GM23338 (cell line): ENCODE measurements at regions not wholly inside any gene's neighbourhood (a gene's known extent, or its start where the extent isn't known, plus 50 kb on each side); places are given as distances from the start of the nearest gene placed in this dataset.

Experiments used
- ATAC-seq: fragments of 200-7000 bp; cut with Tn5 transposase; 3 replicates; pipeline ENCODE4 v1.9.1; 2020
- DNase-seq: peaks from one replicate; pipeline ENCODE4 v3.0.0-alpha.2; 2015; ENCODE audit warnings: low spot score
- H2AFZ ChIP-seq: fragments of 200-600 bp; sonication (generic); 2 replicates; pipeline ENCODE4 v1.8.0; 2016; ENCODE audit warnings: antibody characterized with exemption, mild to moderate bottlenecking, moderate library complexity
- H3F3A ChIP-seq: fragments of 200-600 bp; sonication (generic); replicated peaks from 2 replicates; pipeline ENCODE4 v1.8.0; 2017; ENCODE audit warnings: antibody characterized with exemption, mixed run types, low read depth
- H3K27ac ChIP-seq: fragments of 200-600 bp; sonication (generic); 2 replicates; pipeline ENCODE4 v1.6.1; 2016; ENCODE audit warnings: low read depth
- H3K27me3 ChIP-seq: fragments of 200-600 bp; sonication (generic); 2 replicates; pipeline ENCODE4 v1.8.0; 2016; ENCODE audit warnings: mild to moderate bottlenecking, mixed run types, moderate library complexity; ENCODE audit not compliant: insufficient read depth
- H3K36me3 ChIP-seq: fragments of 200-600 bp; sonication (generic); 2 replicates; pipeline ENCODE4 v1.8.0; 2016; ENCODE audit warnings: mild to moderate bottlenecking; ENCODE audit not compliant: insufficient read depth
- H3K4me1 ChIP-seq: fragments of 200-600 bp; sonication (generic); 2 replicates; pipeline ENCODE4 v1.8.0; 2016; ENCODE audit warnings: mild to moderate bottlenecking, moderate library complexity; ENCODE audit not compliant: insufficient read depth
- H3K4me2 ChIP-seq: fragments of 200-600 bp; sonication (generic); 2 replicates; pipeline ENCODE4 v1.7.1; 2017; ENCODE audit warnings: mixed run types
- H3K4me3 ChIP-seq: fragments of 200-600 bp; sonication (generic); 2 replicates; pipeline ENCODE4 v1.6.1; 2016; ENCODE audit warnings: mixed run types
- H3K79me2 ChIP-seq: fragments of 200-600 bp; sonication (generic); replicated peaks from 2 replicates; pipeline ENCODE4 v1.8.0; 2017; ENCODE audit warnings: mild to moderate bottlenecking; ENCODE audit not compliant: insufficient read depth
- H3K9me2 ChIP-seq: fragments of 200-600 bp; sonication (generic); 2 replicates; pipeline ENCODE4 v1.8.0; 2017; ENCODE audit not compliant: insufficient read depth
- H4K20me1 ChIP-seq: fragments of 200-600 bp; sonication (generic); replicated peaks from 2 replicates; pipeline ENCODE4 v1.8.0; 2017; ENCODE audit warnings: mild to moderate bottlenecking; ENCODE audit not compliant: insufficient read depth
- H3K27ac Mint-ChIP-seq: 2 replicates; pipeline ENCODE4 v1.8.0; 2020; ENCODE audit warnings: inconsistent platforms, mild to moderate bottlenecking, moderate library complexity, mixed read lengths
- H3K27me3 Mint-ChIP-seq: 3 replicates; pipeline ENCODE4 v1.8.0; 2022; ENCODE audit warnings: low read depth, mild to moderate bottlenecking, moderate library complexity, mixed read lengths, inconsistent platforms; ENCODE audit not compliant: insufficient read depth, poor library complexity
- H3K36me3 Mint-ChIP-seq: 3 replicates; pipeline ENCODE4 v1.8.0; 2021; ENCODE audit warnings: low read depth, mild to moderate bottlenecking, inconsistent platforms, moderate library complexity, mixed read lengths
- H3K4me1 Mint-ChIP-seq: 3 replicates; pipeline ENCODE4 v1.8.0; 2020; ENCODE audit warnings: mild to moderate bottlenecking, inconsistent platforms, mixed read lengths
- H3K4me3 Mint-ChIP-seq: 3 replicates; pipeline ENCODE4 v1.8.0; 2021; ENCODE audit warnings: moderate library complexity, mild to moderate bottlenecking, inconsistent platforms, mixed read lengths
- H3K9me3 Mint-ChIP-seq: 3 replicates; pipeline ENCODE4 v1.8.0; 2020; ENCODE audit warnings: moderate library complexity, mild to moderate bottlenecking, inconsistent platforms, mixed read lengths
- CREB1 ChIP-seq: fragments of 250-450 bp; sonication (Bioruptor Pico); IDR thresholded peaks from 2 replicates; pipeline ENCODE4 v1.5.0; 2020; ENCODE audit warnings: low read depth, mild to moderate bottlenecking, moderate library complexity
- CTCF ChIP-seq, 2 experiments: fragments of 200-600 bp in 1 of 2; sonication (generic) in 1 of 2; conservative IDR thresholded peaks; 2 replicates each; pipeline versions ENCODE4 v1.5.1 to v1.6.1; 2016 to 2017; ENCODE audit warnings: antibody characterized with exemption in 2 of 2, low read depth in 2 of 2, mild to moderate bottlenecking in 2 of 2, moderate library complexity in 1 of 2
- ETS1 ChIP-seq: IDR thresholded peaks from 2 replicates; pipeline ENCODE4 v1.6.1; 2016; ENCODE audit warnings: antibody characterized with exemption
- EZH2 ChIP-seq: fragments of 200-600 bp; sonication (generic); IDR thresholded peaks from one replicate; pipeline ENCODE4 v1.8.0; 2017; ENCODE audit warnings: antibody characterized with exemption, mild to moderate bottlenecking, low read depth; ENCODE audit not compliant: unreplicated experiment
- EZH2phosphoT487 ChIP-seq: fragments of 200-600 bp; sonication (generic); IDR thresholded peaks from one replicate; pipeline ENCODE4 v1.8.1; 2018; ENCODE audit warnings: antibody characterized with exemption; ENCODE audit not compliant: unreplicated experiment
- REST ChIP-seq: IDR thresholded peaks from one replicate; pipeline ENCODE4 v1.6.1; 2018; ENCODE audit warnings: antibody characterized with exemption; ENCODE audit not compliant: unreplicated experiment
- STAT1 ChIP-seq: IDR thresholded peaks from one replicate; pipeline ENCODE4 v1.6.1; 2016; ENCODE audit warnings: antibody characterized with exemption; ENCODE audit not compliant: unreplicated experiment
- ZNF462 ChIP-seq: fragments of 250-450 bp; sonication (Bioruptor Pico); IDR thresholded peaks from 2 replicates; pipeline ENCODE4 v1.5.0; 2020; ENCODE audit warnings: mild to moderate bottlenecking, moderate library complexity

GRCh38 chr4:122313006-122313646 lies 65.7 kb upstream of the ADAD1 start:
- H3K4me1 Mint-ChIP-seq = no peaks in the 10 kb centered on the region
- peaks cover 4% of the 10 kb centered on the region; the same call in 2 of the 3 replicates for H3K36me3 Mint-ChIP-seq
- H3K27ac Mint-ChIP-seq = no peak overlapping the region
- no peaks in the 10 kb centered on the region for H3K36me3 ChIP-seq
- no peaks in the 10 kb centered on the region for H3K9me3 Mint-ChIP-seq
- no peaks in the 10 kb centered on the region for H3K9me2 ChIP-seq
- H3K4me3 ChIP-seq = no peak overlapping the region
- DNase-seq = no peak
- H3K27me3 ChIP-seq = no peaks in the 10 kb centered on the region
- no peak overlapping the region for H2AFZ ChIP-seq
- TF ChIP-seq EZH2phosphoT487 = no peak
- no peak for TF ChIP-seq CTCF (conservative IDR thresholded peaks at IDR 0.05; ENCODE audit: low read depth in 2 of 2)
- no peak for TF ChIP-seq ZNF462 (CRISPR knock-in tag)
- TF ChIP-seq ETS1 = no peak
- TF ChIP-seq EZH2 = no peak
- TF ChIP-seq REST = no peak
- TF ChIP-seq CREB1 (CRISPR knock-in tag) = no peak
- TF ChIP-seq STAT1 = no peak
- no peak overlapping the region for H3K4me3 Mint-ChIP-seq
- no peaks in the 10 kb centered on the region for H3K4me1 ChIP-seq
- H3K79me2 ChIP-seq = no peaks in the 10 kb centered on the region
- H3K4me2 ChIP-seq = no peak overlapping the region
- no peak overlapping the region for H3K27ac ChIP-seq
- H4K20me1 ChIP-seq = no peaks in the 10 kb centered on the region
- H3K27me3 Mint-ChIP-seq = peaks cover 2% of the 10 kb centered on the region
- no peak for ATAC-seq
- H3F3A ChIP-seq = no peaks in the 10 kb centered on the region
